HepG2 (cell line): ENCODE measurements at regions not wholly inside any gene's neighbourhood (a gene's known extent, or its start where the extent isn't known, plus 50 kb on each side); places are given as distances from the start of the nearest gene placed in this dataset.
A peak's percentile ranks its signal among the peaks of the same experiment; 100 is the strongest.

Source experiments
- ATAC-seq: fragments of 200-7000 bp; cut with Tn5 transposase; 3 replicates; pipeline ENCODE4 v1.9.1; 2020; ENCODE audit warnings: mild to moderate bottlenecking, moderate library complexity
- BruUV-seq: library from RNA; stranded (reverse); fragments of 400-500 nt; replicated peaks from 2 replicates; lab custom pipeline; 2021; lab: Mats Ljungman, UMichigan
- CTCF ChIA-PET: fragments of 300-600 bp; formaldehyde crosslinking; extraction: SDS; loops from one replicate; lab custom pipeline; 2021; ENCODE audit warnings: low total read pairs, inconsistent platforms, low intra/inter-chr PET ratio; lab: Yijun Ruan, JAX
- POLR2A ChIA-PET: fragments of 350-600 bp; sonication (Branson Sonifier 250); formaldehyde crosslinking; loops from one replicate; lab custom pipeline; 2020; ENCODE audit warnings: antibody characterized with exemption, inconsistent platforms; lab: Yijun Ruan, JAX
- DNase-seq: peaks from one replicate; pipeline ENCODE4 v3.0.0-alpha.2; 2015; ENCODE audit warnings: low spot score
- FAIRE-seq: peaks from 3 replicates; lab custom pipeline; 2011; peaks lifted over from hg19 to GRCh38; lab: Jason Lieb, UNC
- H2AFZ ChIP-seq: one replicate; pipeline ENCODE4 v1.6.1; 2011; ENCODE audit warnings: low read length, inconsistent platforms
- H3K27ac ChIP-seq: fragments of 300-600 bp; 3 replicates; pipeline ENCODE4 v1.8.0; 2011; ENCODE audit warnings: mixed run types, mild to moderate bottlenecking, mixed read lengths, low read length, inconsistent platforms; ENCODE audit not compliant: insufficient read depth; ENCODE audit errors: extremely low read length
- H3K27me3 ChIP-seq, 2 experiments: fragments of 200-600 bp in 1 of 2; 2 replicates in 1 of 2; 3 replicates in 1 of 2; pipeline versions ENCODE4 v1.6.0 to v1.8.0; 2011; ENCODE audit warnings: low read length in 2 of 2, mild to moderate bottlenecking in 2 of 2, moderate library complexity in 2 of 2, inconsistent platforms in 1 of 2; ENCODE audit not compliant: insufficient read depth in 2 of 2, control insufficient read depth in 1 of 2
- H3K36me3 ChIP-seq, 2 experiments: fragments of 200-600 bp in 1 of 2; replicated peaks in 1 of 2; 2 replicates in 1 of 2; 3 replicates in 1 of 2; pipeline versions ENCODE4 v1.5.1 to v1.8.0; 2011; ENCODE audit warnings: low read length in 2 of 2, inconsistent platforms in 1 of 2; ENCODE audit not compliant: insufficient read depth in 2 of 2, control insufficient read depth in 1 of 2
- H3K4me1 ChIP-seq: 2 replicates; pipeline ENCODE4 v1.5.1; 2012; ENCODE audit warnings: low read length, inconsistent platforms; ENCODE audit not compliant: insufficient read depth
- H3K4me2 ChIP-seq: 2 replicates; pipeline ENCODE4 v1.6.0; 2011; ENCODE audit warnings: low read depth, low read length, inconsistent platforms
- H3K4me3 ChIP-seq, 3 experiments: fragments of 200-600 bp in 1 of 3; sonication (generic), shearing (Covaris generic) in 1 of 3; replicated peaks in 1 of 3; 2 replicates each; pipeline ENCODE4 v1.5.1; 2011 to 2016; ENCODE audit warnings: low read length in 3 of 3, inconsistent platforms in 2 of 3, low read depth in 2 of 3, mild to moderate bottlenecking in 2 of 3, control low read depth in 1 of 3, mixed read lengths in 1 of 3; ENCODE audit not compliant: insufficient read depth in 1 of 3
- H3K79me2 ChIP-seq: one replicate; pipeline ENCODE4 v1.6.1; 2011; ENCODE audit warnings: low read length, inconsistent platforms; ENCODE audit not compliant: insufficient read depth
- H3K9ac ChIP-seq: 2 replicates; pipeline ENCODE4 v1.6.0; 2011; ENCODE audit warnings: mild to moderate bottlenecking, low read depth, low read length, inconsistent platforms; ENCODE audit not compliant: insufficient read depth
- H3K9me3 ChIP-seq: 2 replicates; pipeline ENCODE4 v1.5.1; 2012; ENCODE audit warnings: mild to moderate bottlenecking, low read length
- H4K20me1 ChIP-seq: 2 replicates; pipeline ENCODE4 v1.6.0; 2011; ENCODE audit warnings: inconsistent platforms, mild to moderate bottlenecking, low read length, moderate library complexity; ENCODE audit not compliant: insufficient read depth
- CEBPB ChIP-seq: IDR thresholded peaks from 2 replicates; pipeline ENCODE4 v1.6.1; 2011; ENCODE audit warnings: low read depth, low read length, improper control_type of control experiment, borderline replicate concordance
- EZH2 ChIP-seq: conservative IDR thresholded peaks from 2 replicates; pipeline ENCODE4 v1.6.1; 2012; ENCODE audit warnings: mild to moderate bottlenecking, low read depth, low read length, moderate library complexity
- FOXK1 ChIP-seq: sonication (generic); formaldehyde crosslinking; IDR thresholded peaks from 2 replicates; pipeline ENCODE4 v1.4.0; 2020; ENCODE audit warnings: low read depth, missing genetic modification reagents, borderline replicate concordance
- HNRNPUL1 ChIP-seq: fragments of 200-400 bp; formaldehyde crosslinking; IDR thresholded peaks from 2 replicates; pipeline ENCODE4 v1.6.1; 2017; ENCODE audit warnings: low read depth, mild to moderate bottlenecking, low read length, moderate library complexity
- NFIC ChIP-seq: IDR thresholded peaks from 2 replicates; pipeline ENCODE4 v1.6.1; 2012; ENCODE audit warnings: mild to moderate bottlenecking, low read length, inconsistent platforms
- PITX1 ChIP-seq: sonication (generic); formaldehyde crosslinking; IDR thresholded peaks from 2 replicates; pipeline ENCODE4 v1.5.1; 2020; ENCODE audit warnings: mild to moderate bottlenecking, missing genetic modification reagents
- RAD51 ChIP-seq: fragments of 450-650 bp; IDR thresholded peaks from 2 replicates; pipeline ENCODE4 v1.6.1; 2016; ENCODE audit warnings: borderline replicate concordance
- SIN3B ChIP-seq: fragments of 150-350 bp; IDR thresholded peaks from 2 replicates; pipeline ENCODE4 v1.6.1; 2014; ENCODE audit warnings: low read length
- TEAD2 ChIP-seq: sonication (generic); formaldehyde crosslinking; IDR thresholded peaks from 2 replicates; pipeline ENCODE4 v1.9.0; 2021; ENCODE audit warnings: missing genetic modification reagents
- ZBTB37 ChIP-seq: sonication (generic); formaldehyde crosslinking; IDR thresholded peaks from 2 replicates; pipeline ENCODE4 v1.4.0; 2020; ENCODE audit warnings: mild to moderate bottlenecking, missing genetic modification reagents
- ZBTB42 ChIP-seq: sonication (generic); formaldehyde crosslinking; IDR thresholded peaks from 2 replicates; pipeline ENCODE4 v1.5.0; 2020; ENCODE audit warnings: mild to moderate bottlenecking, missing genetic modification reagents
- ZNF350 ChIP-seq: sonication (generic); formaldehyde crosslinking; IDR thresholded peaks from 2 replicates; pipeline ENCODE4 v1.4.0; 2020; ENCODE audit warnings: mild to moderate bottlenecking, low read depth, missing genetic modification reagents, borderline replicate concordance
- ZNF441 ChIP-seq: sonication (generic); formaldehyde crosslinking; IDR thresholded peaks from 2 replicates; pipeline ENCODE4 v1.7.0; 2021; ENCODE audit warnings: missing genetic modification reagents, borderline replicate concordance
- ZNF644 ChIP-seq: IDR thresholded peaks from 2 replicates; pipeline ENCODE4 v1.6.1; 2016; ENCODE audit warnings: low read depth
- WGBS: methylation state at CpG from one replicate; pipeline ENCODE4 v1.1.6; 2017; ENCODE audit warnings: low lambda C conversion rate; 5-methylcytosine and 5-hydroxymethylcytosine counted together
- in situ Hi-C: cut with HindIII; loops from 2 replicates; pipeline ENCODE4 v1.10.0; 2017; ENCODE audit warnings: low pct_unique_long_range_greater_than_20kb; ENCODE audit not compliant: extremely low pct_ligation_motif_present
- intact Hi-C: fragments of 100-400 bp; cut with micrococcal nuclease; formaldehyde crosslinking; loops from one replicate; pipeline ENCODE4 v1.10.0; 2022; ENCODE audit not compliant: unreplicated experiment

DNA sequence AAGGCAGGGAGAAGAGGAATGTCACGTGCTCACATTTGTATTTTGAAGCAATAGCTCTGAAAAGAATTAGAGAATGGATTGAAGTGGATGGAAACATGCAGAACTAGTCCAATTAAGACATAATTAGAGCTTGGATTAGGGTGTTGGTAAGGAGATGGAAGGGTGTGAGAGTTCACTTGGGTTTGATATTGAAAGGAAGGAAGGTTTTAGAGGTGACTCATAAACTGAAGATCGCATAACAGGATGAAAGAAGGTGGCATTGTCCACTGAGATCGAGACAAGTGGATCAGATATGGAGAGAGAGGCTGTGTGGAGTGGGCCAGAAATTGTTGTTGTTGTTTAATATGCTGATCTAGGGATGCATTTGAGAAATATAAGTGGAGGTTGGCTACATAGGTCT, 244.0 kb upstream of the SMIM31 start:
- CTCF ChIA-PET: no interaction called here
- no TSS peak for BruUV-seq
- Histone ChIP-seq H3K4me2 (no peak overlapping the region), H3K4me1 (no peaks in the 10 kb centered on the region), H3K4me3 (no peak overlapping the region), H4K20me1 (no peaks in the 10 kb centered on the region), H3K79me2 (no peaks in the 10 kb centered on the region), H3K9me3 (no peaks in the 10 kb centered on the region)
- WGBS: 4% methylated on average over 3 of the region's 3 CpGs
- no peak for TF ChIP-seq ZNF644
- peak; percentile 8; the same call in 1 of the 2 replicates for TF ChIP-seq CEBPB
- TF ChIP-seq, all 625 proteins: peak for 1
- ATAC-seq (no peak), DNase-seq (no peak), FAIRE-seq (no peak)
- intact Hi-C loops: no loop called here
- no peaks in the 10 kb centered on the region for H3K27me3 ChIP-seq
- no peak overlapping the region for H2AFZ ChIP-seq
- H3K9ac ChIP-seq: no peak overlapping the region
- POLR2A ChIA-PET: no interaction called here
- no peaks in the 10 kb centered on the region for H3K36me3 ChIP-seq
- in situ Hi-C loops: no loop called here
- H3K27ac ChIP-seq: no peak overlapping the region

GRCh38 chr4:164512124-164512523, 241.8 kb upstream of the SMIM31 start:
- no peak overlapping the region for H3K9ac ChIP-seq
- no peaks in the 10 kb centered on the region for H3K79me2 ChIP-seq
- DNase-seq (no peak), ATAC-seq (no peak), FAIRE-seq (no peak)
- CTCF ChIA-PET: no interaction called here
- no peaks in the 10 kb centered on the region for H3K9me3 ChIP-seq
- WGBS: 0% methylated on average over 2 of the region's 2 CpGs
- no peak overlapping the region for H3K4me3 ChIP-seq
- no TSS peak for BruUV-seq
- no peak overlapping the region for H3K4me2 ChIP-seq
- no peaks in the 10 kb centered on the region for H3K4me1 ChIP-seq
- no peak overlapping the region for H2AFZ ChIP-seq
- intact Hi-C loops: no loop called here
- in situ Hi-C loops: no loop called here
- H3K27me3 ChIP-seq: no peaks in the 10 kb centered on the region
- H3K36me3 ChIP-seq: no peaks in the 10 kb centered on the region
- H3K27ac ChIP-seq: no peak overlapping the region
- H4K20me1 ChIP-seq: no peaks in the 10 kb centered on the region
- POLR2A ChIA-PET: no interaction called here
- TF ChIP-seq ZNF441 (CRISPR knock-in tag) (no peak), RAD51 (no peak), ZNF350 (no peak), ZBTB37 (no peak), PITX1 (CRISPR knock-in tag) (no peak), SIN3B (no peak), HNRNPUL1 (no peak), NFIC (no peak), FOXK1 (no peak), ZBTB42 (CRISPR knock-in tag) (no peak), TEAD2 (CRISPR knock-in tag) (no peak), EZH2 (no peak)
